ENCODE measurements at regions not wholly inside any gene's neighbourhood (a gene's known extent, or its start where the extent isn't known, plus 50 kb on each side); places are given as distances from the start of the nearest gene placed in this dataset.

DNA sequence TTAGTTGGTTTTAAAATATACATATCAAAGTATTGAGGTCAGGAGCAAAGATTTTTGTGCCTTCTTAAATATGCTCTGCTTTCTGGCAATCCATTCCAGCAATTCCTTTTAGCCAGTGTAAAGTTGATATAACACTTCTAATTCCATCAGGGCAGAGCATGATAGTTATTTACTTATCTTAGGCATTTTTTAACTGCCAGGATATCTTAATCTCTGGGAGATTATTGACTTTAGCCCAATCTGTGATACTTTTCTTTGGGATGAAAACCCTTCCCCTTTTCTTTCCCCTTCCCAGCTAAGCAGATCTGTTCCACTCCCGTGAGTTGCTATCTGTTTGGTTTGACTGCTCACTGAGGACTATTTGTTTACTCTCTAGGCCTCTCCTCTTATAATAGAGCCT lies 168.7 kb upstream of the RSPO3 start:
- 50 to 63% methylated on average over 1 of the region's 1 CpG for WGBS, 2 donors
- no peaks in the 10 kb centered on the region for H3K36me3 ChIP-seq
- TF ChIP-seq, protein P1, sequence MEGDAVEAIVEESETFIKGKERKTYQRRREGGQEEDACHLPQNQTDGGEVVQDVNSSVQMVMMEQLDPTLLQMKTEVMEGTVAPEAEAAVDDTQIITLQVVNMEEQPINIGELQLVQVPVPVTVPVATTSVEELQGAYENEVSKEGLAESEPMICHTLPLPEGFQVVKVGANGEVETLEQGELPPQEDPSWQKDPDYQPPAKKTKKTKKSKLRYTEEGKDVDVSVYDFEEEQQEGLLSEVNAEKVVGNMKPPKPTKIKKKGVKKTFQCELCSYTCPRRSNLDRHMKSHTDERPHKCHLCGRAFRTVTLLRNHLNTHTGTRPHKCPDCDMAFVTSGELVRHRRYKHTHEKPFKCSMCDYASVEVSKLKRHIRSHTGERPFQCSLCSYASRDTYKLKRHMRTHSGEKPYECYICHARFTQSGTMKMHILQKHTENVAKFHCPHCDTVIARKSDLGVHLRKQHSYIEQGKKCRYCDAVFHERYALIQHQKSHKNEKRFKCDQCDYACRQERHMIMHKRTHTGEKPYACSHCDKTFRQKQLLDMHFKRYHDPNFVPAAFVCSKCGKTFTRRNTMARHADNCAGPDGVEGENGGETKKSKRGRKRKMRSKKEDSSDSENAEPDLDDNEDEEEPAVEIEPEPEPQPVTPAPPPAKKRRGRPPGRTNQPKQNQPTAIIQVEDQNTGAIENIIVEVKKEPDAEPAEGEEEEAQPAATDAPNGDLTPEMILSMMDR (IDR thresholded peaks at IDR 0.05): no peak
- no peak for TF ChIP-seq POLR2A (IDR thresholded peaks at IDR 0.05)
- H3K9me3 ChIP-seq: no peaks in the 10 kb centered on the region
- H3K4me1 ChIP-seq: no peaks in the 10 kb centered on the region
- intact Hi-C loops (cut with DNase I): no loop called here
- H3K27me3 ChIP-seq: no peaks in the 10 kb centered on the region
- H3K27ac ChIP-seq: no peak overlapping the region
- DNase-seq: no peak
- H3K4me3 ChIP-seq (replicated peaks in 1 of 3): no peak overlapping the region

DNA sequence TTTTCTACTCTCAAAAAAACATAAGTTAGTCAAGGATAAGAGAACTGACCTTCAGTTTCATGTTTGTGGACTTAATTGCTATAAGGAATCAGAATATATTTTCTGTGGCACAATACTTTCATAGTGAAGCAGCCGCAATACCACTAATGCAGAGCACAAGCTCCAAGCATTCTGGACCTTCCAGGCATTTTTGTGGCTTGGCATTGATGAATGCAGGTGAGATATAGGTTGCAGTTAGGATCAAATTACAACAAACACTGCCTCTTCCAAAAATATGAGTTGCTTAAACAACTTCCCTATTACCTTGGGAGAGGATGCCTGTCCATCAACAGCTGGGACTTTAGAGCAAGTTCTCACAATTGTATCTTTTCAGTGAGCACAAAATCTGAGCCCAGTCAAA lies 162.8 kb upstream of the RSPO3 start:
- H3K4me3 ChIP-seq (replicated peaks in 1 of 3): no peak overlapping the region
- H3K9me3 ChIP-seq: no peaks in the 10 kb centered on the region
- no peak for DNase-seq
- H3K36me3 ChIP-seq: no peaks in the 10 kb centered on the region
- 95 to 97% methylated on average over 1 of the region's 1 CpG for WGBS, 2 donors
- H3K27ac ChIP-seq: no peak overlapping the region
- intact Hi-C loops (cut with DNase I): no loop called here
- H3K4me1 ChIP-seq: no peaks in the 10 kb centered on the region
- no peaks in the 10 kb centered on the region for H3K27me3 ChIP-seq
- TF ChIP-seq POLR2A (IDR thresholded peaks at IDR 0.05): no peak
- TF ChIP-seq, protein P1 (IDR thresholded peaks at IDR 0.05): no peak

DNA sequence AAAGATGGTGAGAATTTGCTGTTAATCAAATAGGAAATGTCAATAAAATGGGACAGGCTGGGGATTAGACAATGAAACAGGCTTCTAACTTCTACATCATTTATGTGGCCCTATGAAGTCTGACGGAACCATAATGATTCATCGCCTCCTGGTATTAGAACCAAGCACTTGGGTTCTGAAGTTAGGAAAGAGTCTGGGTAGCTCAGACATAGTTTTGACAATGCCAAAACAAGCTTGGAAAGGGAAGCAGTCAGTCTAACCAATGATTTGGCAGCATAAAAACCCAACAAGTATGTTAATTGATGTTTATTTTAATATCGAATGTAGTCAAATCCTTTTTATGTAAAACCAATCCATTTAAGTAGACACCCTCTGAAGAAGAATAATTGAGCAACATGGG lies 160.8 kb upstream of the RSPO3 start:
- no peaks in the 10 kb centered on the region for H3K27me3 ChIP-seq
- 90 to 91% methylated on average over 3 of the region's 3 CpGs for WGBS, 2 donors
- no peak for DNase-seq

DNA sequence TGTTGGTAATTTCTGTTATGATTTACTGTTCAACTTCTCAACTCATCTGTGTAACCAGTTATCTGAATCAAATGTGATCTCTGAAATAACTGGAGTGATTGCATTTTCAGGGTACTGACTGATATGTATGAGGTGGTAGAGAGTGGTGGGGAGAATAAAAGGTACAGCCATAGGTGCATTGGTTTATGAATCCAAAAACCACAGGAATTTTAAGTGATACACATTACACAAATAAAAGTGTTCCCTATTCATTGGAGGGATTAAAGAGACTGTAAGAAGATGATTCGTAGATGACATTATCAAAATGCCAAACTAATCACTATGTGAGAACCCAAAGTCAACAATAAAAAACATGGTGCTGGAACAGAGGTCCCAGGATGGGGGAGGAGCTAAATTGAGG lies 158.7 kb upstream of the RSPO3 start:
- intact Hi-C loops (cut with DNase I): no loop called here
- H3K4me1 ChIP-seq: no peaks in the 10 kb centered on the region
- H3K27me3 ChIP-seq: no peaks in the 10 kb centered on the region
- DNase-seq: no peak
- H3K27ac ChIP-seq: no peak overlapping the region
- H3K36me3 ChIP-seq: no peaks in the 10 kb centered on the region
- H3K4me3 ChIP-seq (replicated peaks in 1 of 3): no peak overlapping the region
- H3K9me3 ChIP-seq: no peaks in the 10 kb centered on the region
- WGBS, 2 donors: 79 to 80% methylated on average over 1 of the region's 1 CpG
- TF ChIP-seq, protein P1 (IDR thresholded peaks at IDR 0.05): no peak
- no peak for TF ChIP-seq POLR2A (IDR thresholded peaks at IDR 0.05)

More for the DNA sequence above, 160.8 kb upstream of the RSPO3 start:
- intact Hi-C loops (cut with DNase I): no loop called here
- H3K27ac ChIP-seq: no peak overlapping the region
- H3K4me1 ChIP-seq: no peaks in the 10 kb centered on the region
- no peak overlapping the region for H3K4me3 ChIP-seq (replicated peaks in 1 of 3)
- H3K36me3 ChIP-seq: no peaks in the 10 kb centered on the region
- H3K9me3 ChIP-seq: no peaks in the 10 kb centered on the region
- TF ChIP-seq, protein P1 (IDR thresholded peaks at IDR 0.05): no peak
- TF ChIP-seq POLR2A (IDR thresholded peaks at IDR 0.05): no peak

DNA sequence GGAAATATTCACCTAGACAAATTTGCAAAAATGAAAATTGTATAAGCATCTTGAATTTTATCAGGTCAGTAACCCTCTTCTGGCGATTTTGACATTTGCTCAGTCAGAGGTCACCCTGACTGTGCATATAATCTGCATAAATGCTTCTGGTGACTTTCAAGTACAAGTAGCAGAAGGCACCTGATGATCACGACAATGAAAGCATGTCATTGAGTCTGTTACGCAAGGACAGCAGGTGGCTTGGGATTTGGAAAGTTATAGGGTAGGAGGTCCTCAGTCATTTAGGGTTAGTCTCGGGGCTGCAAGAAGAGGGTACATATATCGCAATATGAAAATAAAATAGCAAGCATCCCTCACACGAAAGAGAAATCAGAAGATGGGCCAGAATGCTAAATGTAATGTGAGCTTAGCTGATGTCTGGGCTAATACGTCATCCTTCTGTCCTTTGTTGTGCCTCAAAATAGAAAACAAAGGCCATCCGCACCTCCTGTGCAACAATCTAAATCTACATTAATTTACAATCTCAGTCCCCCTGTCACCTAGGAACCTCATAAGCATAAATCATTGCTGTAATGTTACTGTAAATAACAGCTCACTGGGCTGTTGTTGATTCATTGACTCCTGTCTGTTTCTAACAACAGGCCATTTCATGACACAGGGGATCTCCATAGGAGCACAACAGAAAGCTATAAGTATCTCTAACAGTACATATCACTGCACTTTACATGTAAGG lies 155.2 kb upstream of the RSPO3 start:
- no peak overlapping the region for H3K4me3 ChIP-seq (replicated peaks in 1 of 3)
- H3K4me1 ChIP-seq: no peaks in the 10 kb centered on the region
- TF ChIP-seq, protein P1 (IDR thresholded peaks at IDR 0.05): no peak
- TF ChIP-seq POLR2A (IDR thresholded peaks at IDR 0.05): no peak
- no peaks in the 10 kb centered on the region for H3K27me3 ChIP-seq
- no peaks in the 10 kb centered on the region for H3K9me3 ChIP-seq
- H3K27ac ChIP-seq: no peak overlapping the region
- no peaks in the 10 kb centered on the region for H3K36me3 ChIP-seq
- WGBS, 2 donors: 81 to 84% methylated on average over 8 of the region's 8 CpGs
- no peak for DNase-seq
- intact Hi-C loops (cut with DNase I): no loop called here

Data from thyroid gland (tissue), 4 donors.